Osteoblast (primary cell): ENCODE measurements at regions not wholly inside any gene's neighbourhood (a gene's known extent, or its start where the extent isn't known, plus 50 kb on each side); places are given as distances from the start of the nearest gene placed in this dataset.

Source experiments
- DNase-seq: peaks from one replicate; pipeline ENCODE4 v3.0.0; 2011; ENCODE audit warnings: low spot score, mixed read lengths; ENCODE audit not compliant: insufficient read length; ENCODE audit errors: missing footprints
- H2AFZ ChIP-seq: 2 replicates; pipeline ENCODE4 v1.6.0; 2011; ENCODE audit warnings: mild to moderate bottlenecking, low read length
- H3K27ac ChIP-seq: 2 replicates; pipeline ENCODE4 v1.5.1; 2011; ENCODE audit warnings: mild to moderate bottlenecking, low read depth, low read length, moderate library complexity
- H3K27me3 ChIP-seq: 2 replicates; pipeline ENCODE4 v1.6.0; 2012; ENCODE audit warnings: mild to moderate bottlenecking, control low read depth, inconsistent platforms, low read length, moderate library complexity; ENCODE audit not compliant: insufficient read depth
- H3K36me3 ChIP-seq: 2 replicates; pipeline ENCODE4 v1.5.1; 2011; ENCODE audit warnings: mild to moderate bottlenecking, low read length, control low read depth, moderate library complexity; ENCODE audit not compliant: insufficient read depth
- H3K4me1 ChIP-seq: 2 replicates; pipeline ENCODE4 v1.5.1; 2011; ENCODE audit warnings: mild to moderate bottlenecking, low read length, control low read depth, moderate library complexity; ENCODE audit not compliant: insufficient read depth
- H3K4me2 ChIP-seq: 2 replicates; pipeline ENCODE4 v1.6.0; 2011; ENCODE audit warnings: mild to moderate bottlenecking, low read length; ENCODE audit not compliant: insufficient read depth
- H3K4me3 ChIP-seq: fragments of 200-600 bp; sonication (generic); 3 replicates; pipeline ENCODE4 v1.5.1; 2012; ENCODE audit warnings: mild to moderate bottlenecking, low read length, inconsistent platforms; ENCODE audit not compliant: insufficient read depth
- H3K79me2 ChIP-seq: 2 replicates; pipeline ENCODE4 v1.6.0; 2012; ENCODE audit warnings: mild to moderate bottlenecking, low read length, control low read depth, inconsistent platforms; ENCODE audit not compliant: insufficient read depth
- H3K9me3 ChIP-seq: 2 replicates; pipeline ENCODE4 v1.5.1; 2011; ENCODE audit warnings: low read depth, low read length, control low read depth
- H4K20me1 ChIP-seq: 2 replicates; pipeline ENCODE4 v1.6.0; 2012; ENCODE audit warnings: mild to moderate bottlenecking, low read length, control low read depth; ENCODE audit not compliant: insufficient read depth
- TF ChIP-seq, protein P1 (sequence below): IDR thresholded peaks from 2 replicates; pipeline ENCODE4 v1.5.1; 2011; ENCODE audit warnings: mild to moderate bottlenecking, low read depth, low read length, moderate library complexity; ENCODE audit errors: extremely low read depth

DNA sequence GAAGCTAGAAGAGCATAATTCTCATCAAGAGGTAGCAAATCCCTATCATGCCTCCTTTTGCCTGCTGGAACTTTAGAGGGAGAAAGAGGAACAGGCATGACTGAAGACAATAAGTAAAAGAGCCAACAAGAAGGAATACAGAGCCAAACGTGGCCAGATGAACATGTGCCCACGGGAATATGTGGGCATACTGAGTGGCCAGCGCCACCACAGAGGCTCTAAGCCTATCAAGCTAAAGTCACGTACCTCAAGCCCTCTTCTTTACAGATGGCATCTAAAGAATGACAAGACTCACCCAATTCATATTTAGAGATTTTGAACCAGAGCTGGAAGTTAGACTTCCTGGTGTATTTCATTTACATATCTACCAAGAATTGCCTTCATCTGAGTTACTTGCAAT is 59.9 kb upstream of the ITGA4 start:
- Histone ChIP-seq H2AFZ (no peak overlapping the region), H3K36me3 (no peaks in the 10 kb centered on the region), H4K20me1 (no peaks in the 10 kb centered on the region), H3K27me3 (no peaks in the 10 kb centered on the region), H3K79me2 (no peaks in the 10 kb centered on the region), H3K4me1 (peaks cover 6% of the 10 kb centered on the region), H3K9me3 (no peaks in the 10 kb centered on the region), H3K27ac (no peak overlapping the region), H3K4me2 (no peak overlapping the region), H3K4me3 (no peak overlapping the region)
- peak; percentile 58 for DNase-seq
- TF ChIP-seq, protein P1, sequence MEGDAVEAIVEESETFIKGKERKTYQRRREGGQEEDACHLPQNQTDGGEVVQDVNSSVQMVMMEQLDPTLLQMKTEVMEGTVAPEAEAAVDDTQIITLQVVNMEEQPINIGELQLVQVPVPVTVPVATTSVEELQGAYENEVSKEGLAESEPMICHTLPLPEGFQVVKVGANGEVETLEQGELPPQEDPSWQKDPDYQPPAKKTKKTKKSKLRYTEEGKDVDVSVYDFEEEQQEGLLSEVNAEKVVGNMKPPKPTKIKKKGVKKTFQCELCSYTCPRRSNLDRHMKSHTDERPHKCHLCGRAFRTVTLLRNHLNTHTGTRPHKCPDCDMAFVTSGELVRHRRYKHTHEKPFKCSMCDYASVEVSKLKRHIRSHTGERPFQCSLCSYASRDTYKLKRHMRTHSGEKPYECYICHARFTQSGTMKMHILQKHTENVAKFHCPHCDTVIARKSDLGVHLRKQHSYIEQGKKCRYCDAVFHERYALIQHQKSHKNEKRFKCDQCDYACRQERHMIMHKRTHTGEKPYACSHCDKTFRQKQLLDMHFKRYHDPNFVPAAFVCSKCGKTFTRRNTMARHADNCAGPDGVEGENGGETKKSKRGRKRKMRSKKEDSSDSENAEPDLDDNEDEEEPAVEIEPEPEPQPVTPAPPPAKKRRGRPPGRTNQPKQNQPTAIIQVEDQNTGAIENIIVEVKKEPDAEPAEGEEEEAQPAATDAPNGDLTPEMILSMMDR: no peak

DNA sequence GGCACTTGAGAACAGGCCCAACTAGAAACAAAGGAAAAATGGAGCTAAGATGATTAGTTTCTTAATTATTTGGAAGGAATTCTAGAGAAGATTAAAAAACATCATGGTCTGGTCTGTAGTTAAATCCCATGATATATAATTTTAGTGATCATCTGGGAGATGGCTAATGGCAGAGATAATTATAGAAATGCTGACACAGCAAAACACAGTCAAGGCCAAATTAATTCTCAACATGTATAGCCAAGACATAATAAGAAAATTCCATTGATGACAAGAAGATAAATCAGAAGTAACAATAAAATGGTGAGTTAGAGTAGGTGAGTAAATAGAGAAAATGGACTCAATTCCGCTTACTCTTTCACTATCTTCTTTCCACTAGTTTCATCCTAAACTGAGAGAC is 59.2 kb upstream of the ITGA4 start:
- no peaks in the 10 kb centered on the region for H3K36me3 ChIP-seq
- TF ChIP-seq, protein P1: no peak
- no peak overlapping the region for H3K27ac ChIP-seq
- no peak overlapping the region for H3K4me3 ChIP-seq
- H3K4me1 ChIP-seq: peaks cover 6% of the 10 kb centered on the region
- H3K9me3 ChIP-seq: no peaks in the 10 kb centered on the region
- no peaks in the 10 kb centered on the region for H3K27me3 ChIP-seq
- H4K20me1 ChIP-seq: no peaks in the 10 kb centered on the region
- H2AFZ ChIP-seq: no peak overlapping the region
- no peaks in the 10 kb centered on the region for H3K79me2 ChIP-seq
- no peak overlapping the region for H3K4me2 ChIP-seq
- no peak for DNase-seq

DNA sequence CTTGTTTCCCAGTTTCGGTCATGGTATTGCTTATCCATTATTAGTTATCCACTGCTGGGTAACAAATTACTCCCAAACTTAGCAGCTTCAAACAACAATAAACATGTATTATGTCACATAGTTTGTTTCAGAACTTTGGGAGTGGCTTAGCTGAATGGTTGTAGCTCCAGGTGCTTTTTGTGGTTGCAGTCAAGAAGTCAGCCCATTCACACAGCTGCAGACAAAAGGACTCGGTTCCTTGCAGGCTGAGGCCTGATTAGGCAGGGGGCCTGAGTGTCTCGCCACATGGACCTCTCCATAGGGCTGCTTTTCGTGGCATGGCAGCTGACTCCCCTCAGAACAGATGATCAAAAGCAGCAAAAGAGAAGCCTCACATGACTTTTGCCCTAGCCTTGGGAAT is 58.2 kb upstream of the ITGA4 start:
- no peak overlapping the region for H2AFZ ChIP-seq
- H3K4me2 ChIP-seq: no peak overlapping the region
- no peaks in the 10 kb centered on the region for H4K20me1 ChIP-seq
- no peaks in the 10 kb centered on the region for H3K4me1 ChIP-seq
- no peak for DNase-seq
- TF ChIP-seq, protein P1: no peak
- H3K9me3 ChIP-seq: no peaks in the 10 kb centered on the region
- H3K36me3 ChIP-seq: no peaks in the 10 kb centered on the region
- no peak overlapping the region for H3K27ac ChIP-seq
- H3K4me3 ChIP-seq: no peak overlapping the region
- no peaks in the 10 kb centered on the region for H3K79me2 ChIP-seq
- H3K27me3 ChIP-seq: peaks cover 3% of the 10 kb centered on the region

DNA sequence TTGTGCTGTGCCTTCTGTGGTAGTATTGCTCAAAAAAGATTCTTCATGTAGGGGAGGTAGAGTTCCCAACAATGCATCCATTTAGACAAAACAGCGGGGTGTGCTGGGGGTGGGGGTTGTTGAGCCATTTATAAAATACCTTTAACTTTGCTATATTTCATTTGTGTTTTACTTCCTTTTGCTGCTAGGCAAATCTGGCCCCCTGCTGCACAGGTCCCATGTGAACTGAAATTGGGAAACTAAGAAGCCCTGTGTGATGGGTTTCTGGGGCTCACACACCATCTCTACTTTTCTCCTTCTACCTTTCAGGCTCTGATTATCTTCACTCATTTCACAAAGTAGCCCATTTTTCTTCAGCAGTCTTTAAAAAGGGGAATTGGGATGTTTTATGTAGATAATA is 52.7 kb upstream of the ITGA4 start:
- Histone ChIP-seq H3K27me3 (peaks cover 3% of the 10 kb centered on the region), H3K27ac (no peak overlapping the region), H3K9me3 (no peaks in the 10 kb centered on the region), H3K4me3 (no peak overlapping the region), H3K36me3 (no peaks in the 10 kb centered on the region), H3K4me2 (no peak overlapping the region), H4K20me1 (no peaks in the 10 kb centered on the region), H2AFZ (no peak overlapping the region), H3K4me1 (no peaks in the 10 kb centered on the region), H3K79me2 (no peaks in the 10 kb centered on the region)
- TF ChIP-seq, protein P1: no peak
- no peak for DNase-seq
